ENCODE measurements at regions not wholly inside any gene's neighbourhood (a gene's known extent, or its start where the extent isn't known, plus 50 kb on each side); places are given as distances from the start of the nearest gene placed in this dataset.

DNA sequence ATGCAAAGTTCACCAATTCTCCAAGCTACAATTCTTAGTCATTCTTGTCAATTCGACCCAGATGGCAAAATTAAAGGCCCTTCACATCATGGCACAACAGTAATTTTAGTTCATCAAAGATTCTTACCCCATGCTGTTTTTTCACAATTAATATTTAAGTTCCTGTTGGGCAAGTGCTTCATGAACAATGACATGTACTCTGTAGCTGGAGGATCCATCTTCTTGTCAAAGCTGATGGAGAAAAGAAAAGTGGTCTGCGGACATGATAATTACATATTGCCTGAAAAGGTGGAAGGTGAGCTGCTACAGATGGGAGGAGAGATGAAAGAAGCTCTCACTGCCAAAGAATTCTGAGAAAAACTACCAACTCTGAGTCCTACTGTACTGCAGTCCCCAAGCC is 1370.3 kb upstream of the SLC10A2 start:
- Histone ChIP-seq H3K27ac (no peak overlapping the region), H3K36me3 (no peaks in the 10 kb centered on the region), H3K4me1 (ENCODE audit: control insufficient read depth in 1 of 2, insufficient read depth in 1 of 2, low read depth in 1 of 2, low read length in 1 of 2) (no peaks in the 10 kb centered on the region), H3K9me3 (no peaks in the 10 kb centered on the region), H3K27me3 (no peaks in the 10 kb centered on the region), H3K4me3 (ENCODE audit: low read depth in 1 of 2, low read length in 1 of 2) (no peak overlapping the region)
- TF ChIP-seq, protein P1, sequence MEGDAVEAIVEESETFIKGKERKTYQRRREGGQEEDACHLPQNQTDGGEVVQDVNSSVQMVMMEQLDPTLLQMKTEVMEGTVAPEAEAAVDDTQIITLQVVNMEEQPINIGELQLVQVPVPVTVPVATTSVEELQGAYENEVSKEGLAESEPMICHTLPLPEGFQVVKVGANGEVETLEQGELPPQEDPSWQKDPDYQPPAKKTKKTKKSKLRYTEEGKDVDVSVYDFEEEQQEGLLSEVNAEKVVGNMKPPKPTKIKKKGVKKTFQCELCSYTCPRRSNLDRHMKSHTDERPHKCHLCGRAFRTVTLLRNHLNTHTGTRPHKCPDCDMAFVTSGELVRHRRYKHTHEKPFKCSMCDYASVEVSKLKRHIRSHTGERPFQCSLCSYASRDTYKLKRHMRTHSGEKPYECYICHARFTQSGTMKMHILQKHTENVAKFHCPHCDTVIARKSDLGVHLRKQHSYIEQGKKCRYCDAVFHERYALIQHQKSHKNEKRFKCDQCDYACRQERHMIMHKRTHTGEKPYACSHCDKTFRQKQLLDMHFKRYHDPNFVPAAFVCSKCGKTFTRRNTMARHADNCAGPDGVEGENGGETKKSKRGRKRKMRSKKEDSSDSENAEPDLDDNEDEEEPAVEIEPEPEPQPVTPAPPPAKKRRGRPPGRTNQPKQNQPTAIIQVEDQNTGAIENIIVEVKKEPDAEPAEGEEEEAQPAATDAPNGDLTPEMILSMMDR (IDR thresholded peaks at IDR 0.05): no peak

- no peak overlapping the region for H3K27ac ChIP-seq
- H3K9me3 ChIP-seq: no peaks in the 10 kb centered on the region
- TF ChIP-seq, protein P1 (IDR thresholded peaks at IDR 0.05): no peak
- no peak overlapping the region for H3K4me3 ChIP-seq (ENCODE audit: low read depth in 1 of 2, low read length in 1 of 2)
- no peaks in the 10 kb centered on the region for H3K27me3 ChIP-seq
- no peaks in the 10 kb centered on the region for H3K4me1 ChIP-seq (ENCODE audit: control insufficient read depth in 1 of 2, insufficient read depth in 1 of 2, low read depth in 1 of 2, low read length in 1 of 2)
- no peaks in the 10 kb centered on the region for H3K36me3 ChIP-seq
Measured at GRCh38 chr13:104431895-104432294, 1365.7 kb upstream of the SLC10A2 start.

DNA sequence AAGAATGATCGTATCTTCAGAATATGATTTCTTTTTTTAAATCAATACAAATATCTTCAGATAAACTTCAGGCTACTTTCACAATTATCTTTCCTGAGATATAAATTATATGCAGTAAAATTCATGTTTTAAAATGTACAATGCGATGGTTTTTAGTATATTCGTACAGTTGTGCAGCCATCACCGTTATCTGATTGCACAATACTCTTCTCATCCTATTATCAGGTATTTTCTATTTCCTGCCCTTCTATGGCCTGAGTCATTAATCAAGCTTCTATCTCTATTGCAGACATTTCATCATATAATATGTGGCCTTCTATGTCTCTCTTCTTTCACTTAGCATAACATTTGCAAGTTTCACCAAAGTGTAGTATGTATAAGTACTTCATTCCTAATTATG is 1360.2 kb upstream of the SLC10A2 start:
- TF ChIP-seq, protein P1 (IDR thresholded peaks at IDR 0.05): no peak
- Histone ChIP-seq H3K27ac (no peak overlapping the region), H3K4me1 (ENCODE audit: control insufficient read depth in 1 of 2, insufficient read depth in 1 of 2, low read depth in 1 of 2, low read length in 1 of 2) (no peaks in the 10 kb centered on the region), H3K9me3 (no peaks in the 10 kb centered on the region), H3K4me3 (ENCODE audit: low read depth in 1 of 2, low read length in 1 of 2) (no peak overlapping the region), H3K36me3 (no peaks in the 10 kb centered on the region), H3K27me3 (no peaks in the 10 kb centered on the region)

DNA sequence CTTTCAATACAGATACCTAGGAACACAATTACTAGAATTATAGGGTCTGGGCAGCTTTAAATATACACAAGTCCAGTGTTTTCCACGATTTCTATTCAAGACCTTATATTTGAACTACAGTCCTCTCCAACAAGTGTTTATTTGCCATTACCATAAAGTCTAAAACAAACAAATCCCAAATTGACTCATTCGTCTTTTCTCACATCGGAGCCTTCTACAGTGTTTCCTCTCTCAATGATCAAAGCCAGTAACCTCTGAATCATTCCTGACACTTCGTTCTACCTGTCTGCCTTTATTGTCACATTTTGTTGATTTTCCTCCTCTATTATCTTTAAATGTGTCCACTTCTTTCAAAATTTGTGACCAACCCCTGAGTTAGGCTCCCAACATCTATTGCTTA is 1356.5 kb upstream of the SLC10A2 start:
- H3K27ac ChIP-seq: no peak overlapping the region
- H3K4me3 ChIP-seq (ENCODE audit: low read depth in 1 of 2, low read length in 1 of 2): no peak overlapping the region
- no peaks in the 10 kb centered on the region for H3K36me3 ChIP-seq
- H3K9me3 ChIP-seq: no peaks in the 10 kb centered on the region
- H3K4me1 ChIP-seq (ENCODE audit: control insufficient read depth in 1 of 2, insufficient read depth in 1 of 2, low read depth in 1 of 2, low read length in 1 of 2): no peaks in the 10 kb centered on the region
- H3K27me3 ChIP-seq: no peaks in the 10 kb centered on the region
- TF ChIP-seq, protein P1 (IDR thresholded peaks at IDR 0.05): no peak

- H3K4me1 ChIP-seq (ENCODE audit: control insufficient read depth in 1 of 2, insufficient read depth in 1 of 2, low read depth in 1 of 2, low read length in 1 of 2): no peaks in the 10 kb centered on the region
- no peak overlapping the region for H3K4me3 ChIP-seq (ENCODE audit: low read depth in 1 of 2, low read length in 1 of 2)
- H3K36me3 ChIP-seq: no peaks in the 10 kb centered on the region
- no peak overlapping the region for H3K27ac ChIP-seq
- TF ChIP-seq, protein P1 (IDR thresholded peaks at IDR 0.05): no peak
- no peaks in the 10 kb centered on the region for H3K9me3 ChIP-seq
- H3K27me3 ChIP-seq: no peaks in the 10 kb centered on the region
Measured at GRCh38 chr13:104416973-104417372, 1350.8 kb upstream of the SLC10A2 start.

GRCh38 chr13:104414771-104415170 is 1348.6 kb upstream of the SLC10A2 start:
- TF ChIP-seq, protein P1 (IDR thresholded peaks at IDR 0.05): no peak
- Histone ChIP-seq H3K4me1 (ENCODE audit: control insufficient read depth in 1 of 2, insufficient read depth in 1 of 2, low read depth in 1 of 2, low read length in 1 of 2) (no peaks in the 10 kb centered on the region), H3K4me3 (ENCODE audit: low read depth in 1 of 2, low read length in 1 of 2) (no peak overlapping the region), H3K9me3 (no peaks in the 10 kb centered on the region), H3K27me3 (no peaks in the 10 kb centered on the region), H3K27ac (no peak overlapping the region), H3K36me3 (no peaks in the 10 kb centered on the region)

All from neutrophil (primary cell).